GM19025 (cell line): ENCODE measurements at regions not wholly inside any gene's neighbourhood (a gene's known extent, or its start where the extent isn't known, plus 50 kb on each side); places are given as distances from the start of the nearest gene placed in this dataset.

ENCODE experiments used
- ATAC-seq: cut with Tn5 transposase; IDR thresholded peaks from one replicate; pipeline ENCODE4 v1.9.1; 2021; ENCODE audit warnings: mild to moderate bottlenecking, low read depth, moderate library complexity; ENCODE audit not compliant: unreplicated experiment

DNA sequence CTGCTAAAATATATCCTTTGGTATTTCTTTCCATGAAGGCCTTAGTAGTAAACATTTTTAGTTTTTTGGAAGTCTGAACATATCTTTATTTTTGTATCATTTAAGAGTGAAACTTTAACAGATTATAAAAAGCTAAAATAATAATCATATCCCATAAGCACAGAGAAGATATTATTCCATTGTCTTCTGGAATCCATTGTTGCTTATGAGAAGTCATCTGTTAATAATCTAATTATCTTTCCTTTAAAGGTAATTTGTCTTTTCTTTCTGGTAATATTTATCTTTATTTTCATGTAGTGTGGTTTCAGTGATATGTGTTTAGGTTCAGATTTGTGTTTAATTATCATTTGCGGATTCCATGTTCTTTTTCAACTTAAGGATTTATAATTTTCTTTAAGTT lies 261.7 kb downstream of the MSRB3 start:
- ATAC-seq, result no peak

DNA sequence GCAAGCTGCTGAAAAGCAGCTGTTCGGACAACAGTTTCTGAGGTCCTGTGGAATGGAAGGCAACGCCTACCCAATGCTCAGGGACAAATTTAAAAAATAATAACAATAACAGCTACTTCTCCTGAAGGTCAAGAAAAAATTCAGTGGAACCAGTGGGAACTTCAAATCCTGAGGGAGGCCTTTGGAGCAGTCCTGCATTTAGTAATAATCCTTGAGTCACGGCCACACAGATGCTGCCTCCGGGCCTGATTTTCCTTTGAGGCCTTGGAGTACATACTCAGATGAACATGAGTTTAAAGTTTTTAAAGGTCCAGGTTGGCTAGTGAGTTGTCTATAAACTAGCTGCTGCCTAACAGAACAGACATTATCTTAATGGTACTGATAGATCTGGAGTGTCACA lies 268.0 kb downstream of the MSRB3 start:
- no peak for ATAC-seq

DNA sequence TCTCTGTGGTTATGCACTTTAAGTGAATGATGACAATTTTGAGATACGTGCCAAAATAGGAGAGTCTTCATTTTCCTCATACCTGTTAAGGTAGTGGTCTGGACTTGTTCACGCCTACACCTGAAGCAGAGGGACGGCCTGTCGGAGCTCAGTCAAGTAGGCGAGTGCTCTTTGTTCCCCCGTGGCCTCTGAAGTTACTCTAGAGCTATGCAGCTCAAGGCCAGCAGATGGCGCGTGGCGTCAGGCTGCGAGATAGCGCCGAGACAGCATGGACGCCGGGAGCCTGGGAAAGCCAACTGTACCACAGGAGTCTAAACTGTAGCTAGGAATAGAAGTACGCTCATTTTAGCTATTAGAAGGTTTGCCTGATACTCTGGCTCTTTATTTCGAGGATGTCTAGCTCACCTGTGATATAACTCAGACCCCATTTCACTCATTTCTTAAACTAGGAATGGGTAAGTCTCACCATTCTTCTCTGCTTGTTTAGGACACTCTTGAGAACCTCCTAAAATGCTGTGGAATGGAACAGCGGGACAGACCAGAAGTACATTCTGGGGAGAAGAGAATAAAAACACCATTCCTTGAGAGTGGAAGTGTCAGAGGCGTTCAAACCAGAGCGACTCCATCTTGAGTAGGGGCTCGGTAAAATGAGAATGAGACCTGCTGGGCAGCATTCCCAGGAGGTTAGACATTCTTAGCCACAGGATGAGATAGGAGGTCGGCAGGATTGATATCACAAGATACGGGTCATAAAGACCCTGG lies 267.4 kb upstream of the HMGA2 start:
- ATAC-seq, result peak; percentile 98

DNA sequence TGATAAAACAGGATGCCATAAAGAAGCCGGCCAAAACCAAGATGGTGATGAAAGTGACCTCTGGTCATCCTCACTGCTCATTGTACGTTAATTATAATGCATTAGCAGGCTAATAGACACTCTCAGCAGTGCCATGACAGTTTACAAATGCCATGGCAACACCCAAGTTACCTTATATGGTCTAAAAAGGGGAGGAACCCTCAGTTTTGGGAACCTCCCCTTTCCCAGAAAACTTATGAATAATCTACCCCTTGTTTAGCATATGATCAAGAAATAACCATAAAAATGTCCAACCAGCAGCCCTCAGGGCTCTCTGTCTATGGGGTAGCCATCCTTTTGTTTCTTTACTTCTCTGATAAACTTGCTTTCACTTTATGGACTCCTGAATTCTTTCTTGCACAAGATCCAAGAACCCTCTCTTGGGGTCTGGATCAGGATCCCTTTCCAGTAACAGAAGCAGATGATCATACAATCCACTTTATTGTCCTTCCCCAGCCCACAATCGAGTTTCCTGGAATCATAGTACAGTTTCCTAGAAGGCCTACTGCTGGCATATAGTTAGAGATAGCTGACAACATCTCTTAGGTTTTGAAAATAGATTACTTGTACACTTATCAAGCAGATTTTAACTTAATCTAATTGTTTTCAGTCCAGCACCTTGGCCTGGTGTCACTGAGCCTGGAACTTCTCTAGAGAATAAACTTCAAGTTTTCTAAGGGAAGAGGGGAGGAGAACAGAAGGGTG lies 266.7 kb upstream of the HMGA2 start:
- no peak for ATAC-seq

DNA sequence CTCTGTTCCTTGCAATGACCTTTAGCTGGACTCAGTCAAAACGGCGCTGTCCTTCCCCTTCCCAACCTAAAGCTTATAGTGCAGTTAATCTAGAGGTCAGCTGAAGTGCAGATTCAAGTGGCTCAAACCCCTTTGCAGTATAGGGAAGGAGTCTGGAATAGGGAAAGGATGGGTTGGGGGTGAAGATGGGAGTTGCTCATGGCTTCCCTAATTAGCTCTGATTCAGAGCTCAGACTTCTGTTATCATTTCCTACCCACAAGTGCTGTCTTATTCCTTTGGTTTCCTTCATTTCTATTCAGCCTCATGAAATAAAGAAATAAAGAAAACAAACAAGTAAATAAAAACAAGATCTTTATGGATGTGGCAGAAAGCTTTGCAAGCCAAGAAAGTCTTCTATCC lies 264.0 kb upstream of the HMGA2 start:
- ATAC-seq, result no peak

DNA sequence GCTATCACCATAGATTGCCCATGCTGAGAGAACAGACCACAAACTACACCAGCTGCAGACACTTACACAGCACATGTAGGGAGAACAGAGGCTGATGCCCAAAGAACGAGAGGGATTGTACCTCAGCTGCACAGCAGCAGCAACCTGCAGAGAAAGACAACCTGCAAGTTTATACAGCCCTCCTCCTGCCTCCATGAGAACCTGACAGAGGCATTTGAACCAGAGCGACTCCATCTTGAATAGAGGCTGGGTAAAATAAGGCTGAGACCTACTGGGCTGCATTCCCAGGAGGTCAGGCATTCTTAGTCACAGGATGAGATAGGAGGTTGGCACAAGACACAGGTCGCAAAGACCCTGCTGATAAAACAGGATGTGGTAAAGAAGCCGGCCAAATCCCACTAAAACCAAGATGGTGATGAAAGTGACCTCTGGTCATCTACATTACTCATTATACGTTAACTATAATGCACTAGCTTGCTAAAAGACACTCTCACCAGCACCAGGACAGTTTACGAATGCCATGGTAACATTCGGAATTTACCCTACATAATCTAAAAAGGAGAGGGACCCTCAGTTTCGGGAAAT lies 262.4 kb upstream of the HMGA2 start:
- ATAC-seq, result no peak

DNA sequence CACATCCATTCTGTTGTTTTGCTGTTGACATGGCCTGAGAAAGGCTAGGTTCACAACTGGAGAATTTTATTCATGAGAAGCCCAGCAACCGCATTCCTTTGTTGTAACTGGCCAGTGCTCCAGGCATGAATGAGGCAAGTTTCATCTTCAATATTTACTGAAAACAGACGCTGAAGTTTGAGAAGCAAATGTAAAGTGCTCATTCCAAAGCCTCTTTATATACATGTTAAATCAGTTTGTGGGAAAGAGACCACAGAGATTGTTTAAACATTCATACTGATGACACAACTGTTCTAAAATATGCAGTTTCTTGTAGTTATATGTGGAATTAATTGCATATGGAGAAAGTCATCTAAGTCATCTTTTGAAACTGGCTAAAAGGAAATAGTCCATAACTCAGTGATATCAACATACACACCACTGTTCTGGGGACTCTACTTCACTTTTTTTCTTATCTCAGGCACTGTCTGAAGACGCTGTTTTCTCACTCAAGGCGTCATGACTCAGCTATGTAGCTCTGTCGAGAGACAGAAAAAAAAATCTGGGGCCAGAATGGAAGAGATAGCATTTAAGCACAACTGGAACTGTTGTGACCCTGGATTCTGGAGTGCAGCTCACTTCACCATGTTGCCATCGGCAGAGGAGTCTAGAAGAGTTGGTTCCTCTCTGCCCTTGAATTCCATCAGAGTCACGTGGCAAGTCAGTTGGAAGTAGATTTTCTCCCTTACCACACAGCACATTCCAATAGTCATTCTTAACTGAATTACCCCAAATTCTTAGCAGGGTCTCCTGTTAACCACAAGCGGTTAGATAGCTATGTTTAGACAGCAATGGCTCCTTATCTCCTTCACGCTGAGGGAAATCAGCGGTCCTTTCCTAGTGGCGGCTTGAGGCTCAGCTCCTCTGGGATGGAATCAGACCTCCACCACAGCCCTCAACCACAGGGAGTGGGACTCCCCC lies 258.4 kb upstream of the HMGA2 start:
- ATAC-seq, result no peak

DNA sequence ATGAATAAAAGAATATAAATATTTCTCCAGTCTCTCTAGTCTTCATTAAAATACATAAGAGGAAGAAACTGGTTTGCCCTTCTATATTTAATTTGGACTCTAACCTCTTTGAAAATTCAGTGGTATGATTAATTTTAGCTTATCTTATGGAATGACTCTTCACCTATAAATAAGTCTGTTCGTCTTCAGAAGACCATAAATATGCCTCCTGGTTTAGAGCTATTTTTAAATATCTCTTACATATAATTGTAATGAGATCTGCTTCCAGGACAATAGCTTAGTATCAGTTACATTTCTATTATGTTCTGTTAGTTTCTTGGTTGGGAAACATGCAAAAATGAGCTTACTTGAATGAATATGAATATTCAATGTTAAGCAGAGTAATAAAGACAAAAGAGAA lies 257.5 kb upstream of the HMGA2 start:
- no peak for ATAC-seq

DNA sequence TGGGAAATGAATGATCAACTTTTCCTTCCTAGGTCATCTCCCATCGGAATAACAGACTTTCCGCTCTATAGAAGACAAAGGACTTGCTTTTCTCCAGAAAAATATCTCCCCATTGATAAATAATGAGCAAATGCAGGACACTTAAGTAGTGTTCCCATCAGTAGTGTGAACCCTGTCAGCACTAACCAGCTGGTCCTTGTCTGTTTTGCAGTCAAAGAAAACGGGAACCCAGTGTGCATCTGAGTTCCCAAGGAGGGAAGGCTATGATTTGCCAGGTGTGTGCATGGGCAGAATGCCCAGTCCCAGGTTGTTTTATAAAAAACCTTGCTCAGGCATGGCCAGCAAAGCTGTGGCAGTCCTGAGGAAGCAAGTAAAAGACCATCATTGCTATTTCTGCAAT lies 256.5 kb upstream of the HMGA2 start:
- no peak for ATAC-seq

DNA sequence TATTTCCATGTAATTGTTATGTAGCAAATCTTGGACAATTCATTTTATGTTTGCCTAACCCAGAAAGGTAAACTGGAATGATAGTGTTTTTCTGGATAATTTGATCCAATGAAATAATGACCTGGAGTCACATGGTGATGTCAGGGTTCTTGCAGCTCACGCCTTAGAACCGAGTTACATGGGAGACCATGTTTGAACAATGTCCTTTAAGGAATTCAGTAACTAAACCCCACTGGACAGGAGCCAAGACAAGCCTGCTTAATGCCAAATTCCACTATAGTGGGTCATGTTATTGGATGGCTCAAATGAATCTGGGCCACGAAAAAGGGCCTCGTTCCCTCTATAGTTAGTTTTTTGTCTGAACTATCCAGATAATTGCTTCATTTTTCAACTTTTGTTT lies 255.8 kb upstream of the HMGA2 start:
- ATAC-seq, result no peak

DNA sequence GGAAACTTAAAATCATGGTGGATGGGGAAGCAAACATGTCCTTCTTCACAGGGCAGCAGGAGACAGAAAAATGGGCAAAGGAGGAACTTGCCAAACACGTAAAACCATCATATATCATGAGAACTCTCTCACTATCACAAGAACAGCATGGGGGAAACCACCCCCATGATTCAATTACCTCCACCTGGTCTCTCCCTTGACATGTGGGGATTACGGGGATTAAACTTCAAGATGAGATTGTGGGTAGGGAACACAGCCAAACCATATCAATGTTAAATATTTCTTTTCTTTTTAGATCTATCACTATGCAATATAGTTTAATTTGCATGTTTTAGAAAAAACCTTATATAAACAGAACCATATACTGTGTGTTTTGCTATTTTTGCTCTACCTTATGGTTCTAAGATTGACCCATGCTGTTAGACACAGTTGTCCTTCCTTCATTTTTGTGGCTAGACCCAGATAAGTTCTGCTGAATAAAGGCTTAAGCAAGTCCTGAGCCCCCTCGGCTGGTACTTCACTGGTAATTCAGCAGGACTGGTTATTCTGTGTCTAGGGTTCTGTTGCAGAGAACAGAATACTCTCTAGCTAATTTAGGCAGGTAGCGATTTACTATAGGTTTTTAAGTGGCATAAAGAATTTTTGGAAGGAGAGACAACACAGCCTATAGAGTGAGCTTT lies 253.7 kb upstream of the HMGA2 start:
- no peak for ATAC-seq

DNA sequence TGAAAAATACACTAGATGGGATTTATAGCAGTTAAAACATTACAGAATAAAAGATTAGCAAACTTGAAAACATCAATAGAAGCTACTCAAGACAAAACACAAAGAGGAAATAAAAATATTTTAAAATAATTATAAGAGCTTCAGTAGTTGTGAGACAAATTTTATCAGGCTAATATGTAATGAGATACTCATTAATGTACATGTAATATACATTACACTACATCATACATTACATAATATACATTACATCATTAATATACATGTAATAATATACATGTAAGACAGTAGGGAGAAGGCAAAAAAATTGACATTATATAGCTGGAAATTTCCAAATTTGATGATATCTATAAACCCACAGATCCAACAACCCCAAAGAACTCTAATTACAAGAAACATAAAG lies 249.4 kb upstream of the HMGA2 start:
- ATAC-seq, result no peak

DNA sequence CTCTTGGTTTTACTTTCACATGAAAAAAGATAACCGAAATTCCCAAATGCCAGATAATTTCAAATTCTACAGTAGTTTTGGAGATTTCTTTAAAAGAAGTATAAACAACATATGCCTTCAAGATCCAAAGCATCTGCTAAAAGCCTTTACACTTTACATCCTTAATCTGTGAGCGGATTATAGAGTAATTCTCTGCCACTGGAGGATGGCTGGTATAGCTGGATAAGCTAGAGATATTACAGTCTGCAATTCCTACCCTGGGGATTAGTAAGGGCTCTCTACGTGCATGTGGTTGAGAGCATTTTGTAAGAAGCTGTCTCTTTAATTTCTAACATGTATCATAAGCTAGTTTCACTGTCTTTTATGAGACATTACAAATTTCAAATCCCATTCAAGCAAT lies 240.3 kb upstream of the HMGA2 start:
- ATAC-seq, result no peak

DNA sequence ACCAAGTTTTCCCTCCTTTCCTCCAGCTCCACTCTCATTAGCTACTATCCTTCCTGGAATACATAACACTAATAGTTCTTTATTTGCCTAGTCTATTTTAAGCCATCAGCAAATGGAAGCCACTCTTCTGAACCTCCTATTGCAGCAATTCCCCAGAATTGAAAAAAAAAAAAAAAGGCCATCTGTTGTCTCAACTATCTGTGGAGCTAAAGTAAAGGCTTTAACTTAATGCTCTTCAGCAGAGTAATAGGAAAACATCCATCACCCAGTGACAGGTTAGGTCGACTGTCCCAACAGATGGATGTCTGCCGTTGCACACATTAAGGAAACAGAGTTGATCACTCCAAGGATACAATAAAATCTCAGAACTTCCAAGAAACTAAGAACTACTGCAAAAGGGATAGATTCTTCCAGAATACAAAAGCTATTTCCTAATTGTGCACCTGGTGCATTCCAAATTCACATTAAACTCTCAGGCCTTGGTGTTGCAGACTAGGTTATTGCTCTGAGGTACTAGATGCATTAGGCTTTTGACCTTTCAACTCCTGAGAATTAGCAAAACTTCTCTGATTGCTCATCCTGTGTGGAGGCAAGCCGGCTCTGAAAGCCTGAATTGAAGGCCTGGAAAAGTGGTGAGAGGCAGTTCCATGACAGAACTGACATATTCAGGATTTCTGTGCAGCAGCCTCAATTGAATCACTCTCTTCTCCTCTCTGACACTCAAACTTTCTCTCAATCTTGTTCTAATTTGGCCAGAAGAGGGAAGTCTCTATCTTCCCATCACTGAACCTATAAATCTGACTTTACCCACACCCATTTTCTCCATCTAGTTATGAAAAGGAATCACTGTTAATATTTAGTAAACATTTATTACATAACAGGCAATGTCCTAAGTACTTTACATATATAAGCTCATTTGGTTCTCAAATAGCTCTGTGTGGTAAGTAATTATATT lies 238.4 kb upstream of the HMGA2 start:
- no peak for ATAC-seq

DNA sequence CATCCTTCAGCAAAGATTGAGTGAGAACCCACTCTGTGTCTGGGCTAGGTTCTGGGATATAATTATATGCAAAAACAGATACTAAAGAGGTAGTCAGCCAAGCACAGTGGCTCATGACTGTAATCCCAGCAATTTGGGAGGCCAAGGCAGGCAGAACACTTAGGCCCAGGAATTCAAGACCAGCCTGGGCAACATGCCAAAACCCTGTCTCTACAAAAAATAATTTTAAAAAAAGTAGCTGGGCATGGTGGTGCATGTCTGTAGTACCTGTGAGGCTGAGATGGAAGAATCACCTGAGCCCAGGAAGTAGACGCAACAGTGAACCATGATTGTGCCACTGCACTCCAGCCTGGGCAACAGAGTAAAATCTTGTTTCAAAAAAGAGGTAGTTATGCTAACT lies 237.5 kb upstream of the HMGA2 start:
- ATAC-seq, result no peak

DNA sequence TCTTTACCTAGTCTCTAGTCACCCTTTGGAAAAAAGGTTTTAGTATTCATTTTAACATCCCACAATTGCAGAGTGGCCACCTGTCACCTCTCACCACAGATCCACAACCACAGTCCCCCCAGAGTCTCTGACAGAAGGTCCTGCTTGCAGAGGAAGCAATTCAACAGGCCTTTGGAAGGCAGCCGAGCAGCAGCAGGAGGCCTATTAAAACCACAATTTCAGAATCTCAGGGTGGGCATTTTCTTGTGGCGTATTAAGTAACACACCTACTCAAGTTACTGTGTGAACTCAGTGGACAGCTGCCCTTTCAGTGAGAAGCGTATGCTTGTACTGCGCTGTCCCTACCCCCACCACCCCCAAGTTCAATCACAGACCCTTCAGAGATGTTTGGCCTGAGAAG lies 234.0 kb upstream of the HMGA2 start:
- no peak for ATAC-seq

DNA sequence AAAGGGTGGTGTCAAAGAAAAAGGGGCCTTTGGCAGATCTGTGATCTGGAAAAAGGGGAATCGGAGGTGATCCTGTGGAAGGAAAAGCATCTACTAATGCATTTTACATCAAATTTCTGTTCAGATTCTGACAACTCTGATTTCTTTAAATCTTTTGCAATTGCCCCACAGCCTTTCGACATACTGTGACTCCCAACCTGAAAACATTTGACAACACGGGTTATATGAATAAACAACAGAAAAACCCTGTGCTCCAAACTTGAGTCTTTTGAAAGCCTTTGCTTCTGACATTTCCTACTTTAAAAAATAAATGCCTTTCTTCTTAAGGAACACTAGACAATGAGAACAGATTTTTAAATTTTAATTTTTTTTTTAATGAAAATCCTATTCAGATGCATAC lies 231.9 kb upstream of the HMGA2 start:
- ATAC-seq, result no peak

DNA sequence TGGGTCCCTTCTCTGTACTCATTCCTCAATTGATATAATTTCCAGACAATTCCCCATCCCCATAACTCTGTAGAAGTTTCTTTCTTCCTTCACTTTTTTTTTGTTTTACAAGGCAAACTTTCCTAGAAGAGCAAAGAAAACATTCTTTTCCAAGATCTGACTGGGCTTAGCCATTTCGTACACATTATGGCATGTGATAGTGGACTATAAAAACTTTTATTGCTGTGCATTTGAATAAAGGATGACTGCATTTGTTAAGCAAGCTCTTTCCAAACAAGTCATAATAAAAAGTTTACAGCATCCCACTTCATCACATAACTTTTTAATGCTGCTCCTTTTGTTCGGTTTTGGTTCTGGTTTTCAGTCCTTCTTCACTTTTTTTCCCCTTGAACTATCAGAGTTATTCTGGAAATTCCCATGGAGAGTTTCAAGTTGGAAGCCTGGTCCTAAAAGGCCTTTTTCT lies 231.0 kb upstream of the HMGA2 start:
- no peak for ATAC-seq

DNA sequence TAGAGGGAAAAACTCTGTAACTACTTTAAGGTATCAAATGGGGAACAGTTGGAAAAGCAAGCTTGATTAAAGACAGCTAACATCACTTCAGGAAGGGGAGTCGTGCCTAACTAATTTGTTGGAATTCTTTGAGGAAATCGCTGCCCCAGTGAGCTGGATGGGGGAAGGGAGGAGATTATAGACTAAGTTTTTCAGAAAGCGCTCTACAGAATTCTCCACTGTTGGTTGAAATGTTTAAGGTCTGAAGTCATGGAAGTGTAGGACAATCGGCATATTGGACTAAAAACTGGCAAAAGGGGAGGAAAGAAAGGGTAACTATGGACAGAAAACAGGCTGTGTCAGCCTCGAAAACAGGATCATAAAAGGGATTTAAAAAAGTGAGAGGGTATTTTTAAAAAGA lies 229.9 kb upstream of the HMGA2 start:
- ATAC-seq, result no peak
